ENCODE measurements at regions not wholly inside any gene's neighbourhood (a gene's known extent, or its start where the extent isn't known, plus 50 kb on each side); places are given as distances from the start of the nearest gene placed in this dataset.

DNA sequence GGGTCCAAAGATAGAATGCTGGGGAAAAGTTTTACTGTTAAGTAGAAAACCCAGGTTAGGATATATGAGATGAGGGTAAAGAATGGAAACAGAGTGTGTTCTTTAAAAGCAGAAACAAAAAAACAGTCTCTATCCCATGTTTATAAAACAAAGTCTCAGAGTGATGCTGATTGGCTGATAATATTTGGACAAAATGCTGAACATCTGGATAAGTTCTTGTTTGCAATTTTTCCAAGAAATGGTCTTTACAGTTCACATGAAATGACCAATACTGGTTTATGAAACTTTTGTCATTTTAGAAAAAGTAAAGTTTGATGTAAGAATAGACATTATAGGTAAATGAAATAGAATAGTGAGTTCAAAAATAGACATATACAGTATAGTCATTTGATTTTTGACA, 96.2 kb upstream of the EYS start:
- no peak for DNase-seq (ENCODE audit: low read depth, low spot score)
- in situ Hi-C loops (cut with HindIII; ENCODE audit: low pct_unique_long_range_greater_than_20kb, low sequenced_read_pairs) = no loop called here

DNA sequence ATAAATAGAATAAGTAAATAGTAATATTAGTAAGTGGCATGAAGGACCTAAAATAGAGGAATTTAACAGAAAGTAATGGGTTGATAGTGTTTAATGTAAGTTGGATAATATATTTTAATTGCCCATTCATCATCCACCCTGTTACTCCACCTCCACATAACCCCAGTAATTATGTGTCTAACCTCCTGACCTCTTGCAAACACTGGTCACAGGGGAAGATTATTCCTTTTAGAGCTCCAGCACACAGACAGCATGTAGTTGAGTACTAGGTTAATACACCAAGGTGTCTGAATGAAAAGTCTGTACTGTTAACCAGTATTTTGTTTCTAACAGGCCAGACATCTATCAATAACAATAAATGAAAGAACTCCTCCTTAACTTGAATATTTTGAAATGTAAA, 92.4 kb upstream of the EYS start:
- in situ Hi-C loops (cut with HindIII; ENCODE audit: low pct_unique_long_range_greater_than_20kb, low sequenced_read_pairs) = no loop called here

DNA sequence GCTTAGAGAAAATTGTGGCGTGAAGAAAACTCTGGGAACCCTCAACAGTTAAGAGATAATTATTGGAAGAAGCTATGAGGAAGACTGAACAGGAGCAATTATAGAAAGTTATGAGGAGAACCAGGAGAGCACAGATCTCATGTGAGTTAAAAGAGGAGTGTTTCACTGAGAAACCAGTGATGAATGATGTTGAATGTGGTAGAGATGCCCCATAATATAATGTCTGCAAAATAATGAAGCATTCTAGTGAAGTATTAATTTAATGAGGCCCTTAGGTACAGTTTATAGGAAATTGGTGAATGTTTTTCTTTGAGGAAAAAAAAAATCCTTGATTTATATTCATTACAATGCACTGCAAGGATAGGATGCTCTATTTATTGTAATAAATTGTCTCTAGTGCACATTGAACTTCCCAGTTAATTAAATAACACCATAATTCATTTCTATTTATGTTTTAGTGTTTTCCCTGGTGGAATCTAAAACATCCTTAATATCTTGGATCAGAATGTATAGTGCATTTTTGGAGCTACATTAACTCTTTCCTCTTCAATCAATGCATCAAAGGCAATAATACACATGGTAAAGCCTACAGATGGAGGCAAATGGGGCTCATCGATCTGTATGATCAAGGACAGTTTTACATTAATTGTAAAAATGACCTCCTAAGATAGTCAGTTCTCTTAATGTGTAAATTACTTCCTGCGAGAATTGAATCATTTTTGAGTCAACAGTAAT, 91.4 kb upstream of the EYS start:
- in situ Hi-C loops (cut with HindIII; ENCODE audit: low pct_unique_long_range_greater_than_20kb, low sequenced_read_pairs) = no loop called here
- DNase-seq (ENCODE audit: low read depth, low spot score) = no peak

More for the DNA sequence above, 92.4 kb upstream of the EYS start:
- DNase-seq (ENCODE audit: low read depth, low spot score) = no peak

DNA sequence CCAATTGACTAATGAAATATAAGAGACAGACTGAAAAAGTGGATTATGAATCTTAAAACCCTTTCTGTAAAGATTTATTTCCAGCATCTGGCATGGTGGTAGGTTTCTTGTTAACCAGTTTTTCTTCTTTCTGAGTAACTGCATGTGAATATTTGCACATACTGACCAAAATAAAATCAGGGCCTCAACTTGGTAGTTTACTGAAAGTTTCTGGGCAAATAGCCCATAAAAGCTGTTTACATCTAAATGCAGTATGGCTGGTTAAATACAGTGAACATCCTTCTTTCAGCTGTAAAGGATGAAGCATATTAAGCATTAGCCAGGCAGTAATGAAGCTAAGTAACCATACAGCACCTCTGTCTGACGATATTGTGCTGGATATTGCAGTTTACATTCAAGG, 83.6 kb upstream of the EYS start:
- in situ Hi-C loops (cut with HindIII; ENCODE audit: low pct_unique_long_range_greater_than_20kb, low sequenced_read_pairs) = no loop called here
- no peak for DNase-seq (ENCODE audit: low read depth, low spot score)

DNA sequence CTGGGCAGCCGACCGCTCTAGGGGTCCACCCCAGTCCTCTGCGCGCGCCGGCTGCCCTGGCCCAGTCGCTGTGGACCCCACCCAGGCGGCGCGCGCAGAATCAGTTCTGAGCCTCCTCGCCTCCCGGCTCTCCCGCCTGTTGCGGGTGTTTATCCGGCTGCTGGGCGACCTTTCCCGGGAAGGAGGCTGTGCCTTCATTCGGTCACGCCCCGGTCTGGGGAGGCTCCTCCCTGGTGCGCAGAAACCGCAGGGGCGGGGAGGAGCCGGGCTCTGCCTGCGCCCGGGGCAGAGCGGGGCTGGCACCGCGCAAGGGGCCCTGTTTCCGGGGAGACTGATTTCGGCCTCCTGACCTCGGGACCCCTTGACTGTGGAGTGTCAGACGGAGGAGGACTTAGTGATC, 80.8 kb upstream of the EYS start:
- in situ Hi-C loops (cut with HindIII; ENCODE audit: low pct_unique_long_range_greater_than_20kb, low sequenced_read_pairs) = no loop called here
- no peak for DNase-seq (ENCODE audit: low read depth, low spot score)

DNA sequence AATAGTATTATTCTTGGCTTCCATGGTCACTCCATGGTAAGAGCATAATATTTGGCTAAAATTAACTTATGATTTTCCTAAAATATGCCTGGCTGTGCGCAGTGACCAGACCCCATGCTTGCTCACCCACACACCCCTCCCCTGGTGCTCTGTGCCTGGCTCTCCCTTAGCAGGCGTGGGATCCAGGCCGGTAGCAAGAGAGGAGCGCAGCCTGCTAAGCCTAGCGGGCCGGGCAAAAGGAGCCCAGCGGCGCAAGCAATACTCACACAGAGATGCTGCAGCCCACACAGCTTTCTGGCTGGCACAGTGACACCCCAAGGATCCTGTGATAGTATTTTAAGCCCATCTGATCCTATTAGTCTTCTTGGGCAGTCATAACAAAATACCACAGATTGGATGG, 79.8 kb upstream of the EYS start:
- DNase-seq (ENCODE audit: low read depth, low spot score) = no peak
- in situ Hi-C loops (cut with HindIII; ENCODE audit: low pct_unique_long_range_greater_than_20kb, low sequenced_read_pairs) = no loop called here

DNA sequence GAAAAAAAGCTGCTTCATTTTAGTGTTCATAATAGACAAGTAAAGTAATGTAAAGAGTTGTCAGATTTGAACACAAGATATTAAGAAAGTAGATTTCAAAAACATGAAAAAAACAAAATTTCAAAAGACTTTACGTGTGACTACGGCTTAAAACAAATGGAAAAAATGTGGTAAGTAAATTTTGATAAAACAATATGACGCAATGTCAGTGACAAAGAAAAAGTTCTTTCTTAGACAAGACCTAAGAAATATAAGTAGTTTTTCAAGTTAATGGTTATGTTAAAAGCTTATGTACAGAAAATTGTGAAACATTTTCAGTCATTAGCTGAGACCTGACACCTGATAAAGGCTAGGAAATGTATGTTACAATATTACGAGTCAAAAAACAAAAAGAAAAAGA, 73.7 kb upstream of the EYS start:
- in situ Hi-C loops (cut with HindIII; ENCODE audit: low pct_unique_long_range_greater_than_20kb, low sequenced_read_pairs) = no loop called here
- DNase-seq (ENCODE audit: low read depth, low spot score) = no peak

DNA sequence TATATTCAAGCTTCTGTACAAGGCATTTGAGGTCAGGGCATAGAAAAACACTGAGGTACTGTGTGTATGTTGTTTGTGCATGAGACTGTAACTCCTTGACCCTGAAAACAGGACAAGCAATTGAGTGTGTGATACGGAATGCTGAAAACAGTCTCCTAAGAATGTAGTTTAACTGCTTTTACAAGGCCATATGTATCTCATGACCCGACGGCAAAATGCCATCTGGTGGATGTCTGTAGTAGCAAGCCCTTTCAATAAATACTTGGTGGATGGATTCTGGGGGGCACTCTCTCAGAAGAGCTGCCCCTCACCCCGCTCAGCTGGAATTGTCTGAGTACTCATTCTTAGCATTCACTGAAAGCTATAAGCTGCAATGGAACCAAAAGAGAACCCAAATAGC, 69.3 kb upstream of the EYS start:
- in situ Hi-C loops (cut with HindIII; ENCODE audit: low pct_unique_long_range_greater_than_20kb, low sequenced_read_pairs) = no loop called here
- DNase-seq (ENCODE audit: low read depth, low spot score) = peak; percentile 56

DNA sequence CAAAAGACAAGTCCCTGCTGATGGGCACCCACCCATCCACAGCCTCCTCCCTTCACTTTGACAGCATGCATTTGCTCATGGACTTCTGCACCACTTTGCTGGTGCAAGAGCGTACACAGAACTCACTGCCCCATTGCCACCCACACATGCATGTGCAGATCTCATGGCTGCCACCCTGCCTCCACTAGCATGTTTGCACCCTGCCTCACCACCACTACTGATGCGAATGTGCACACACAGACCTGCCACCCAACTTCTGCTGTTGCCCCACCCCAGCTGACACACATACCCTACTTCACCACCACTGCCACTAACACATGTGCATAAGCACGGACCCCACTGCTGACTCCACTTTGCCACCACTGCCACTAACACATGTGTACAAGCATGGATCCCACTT, 64.9 kb upstream of the EYS start:
- DNase-seq (ENCODE audit: low read depth, low spot score) = no peak
- in situ Hi-C loops (cut with HindIII; ENCODE audit: low pct_unique_long_range_greater_than_20kb, low sequenced_read_pairs) = no loop called here

DNA sequence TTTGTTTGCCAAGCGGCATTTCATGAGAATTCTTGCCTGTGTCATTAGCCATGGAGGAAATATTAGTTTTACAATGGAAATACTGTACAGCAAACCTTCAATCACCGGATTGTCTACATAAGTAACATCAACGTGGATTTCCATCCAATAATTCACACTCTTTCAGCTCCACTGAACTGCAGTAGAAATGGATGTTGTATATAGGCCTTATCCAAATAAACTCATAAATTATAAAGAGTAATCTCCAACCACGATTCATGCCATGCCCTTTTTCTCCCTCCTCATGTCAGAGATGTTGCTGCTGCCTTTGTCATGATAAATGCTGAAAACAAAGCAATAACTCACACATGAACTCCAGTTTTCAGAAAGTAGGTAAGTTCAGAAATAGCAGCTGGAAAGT, 54.9 kb upstream of the EYS start:
- in situ Hi-C loops (cut with HindIII; ENCODE audit: low pct_unique_long_range_greater_than_20kb, low sequenced_read_pairs) = no loop called here

DNA sequence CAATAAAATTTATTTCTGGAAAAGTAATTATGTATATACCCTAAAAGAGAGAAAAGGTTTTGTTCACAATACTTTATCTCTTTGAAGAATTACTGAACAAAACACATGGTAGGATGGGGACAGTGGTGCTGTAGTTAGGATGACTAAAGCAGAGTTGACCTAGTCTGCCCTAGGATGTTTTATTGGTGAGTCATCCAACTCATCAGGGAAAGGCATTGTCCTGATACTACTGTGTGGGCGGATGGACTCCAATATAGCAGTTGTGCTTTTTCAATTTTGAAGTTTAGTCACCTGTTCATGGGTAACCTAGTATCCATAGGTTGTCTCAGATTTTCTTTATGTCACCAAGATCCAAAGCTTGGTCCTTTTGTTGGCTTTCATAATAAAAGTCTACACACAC, 53.3 kb upstream of the EYS start:
- in situ Hi-C loops (cut with HindIII; ENCODE audit: low pct_unique_long_range_greater_than_20kb, low sequenced_read_pairs) = no loop called here
- DNase-seq (ENCODE audit: low read depth, low spot score) = peak; percentile 8

More for the DNA sequence above, 54.9 kb upstream of the EYS start:
- DNase-seq (ENCODE audit: low read depth, low spot score) = no peak

Small RNA genes lying in the stretch of these regions (small RNA-seq; reads per million reads assigned to genes)
- 0 reads per million in 2 experiments for gene RF00019
- 0 reads per million in 2 experiments for gene RF00571
- gene RNA5SP208 = 0.04 to 1.8 reads per million in 2 experiments
- gene RNU6-280P = 0 reads per million in 2 experiments
- 0 reads per million in 2 experiments for gene RNU7-66P

Measured in SK-MEL-5 (cell line).